ENCODE measurements at regions not wholly inside any gene's neighbourhood (a gene's known extent, or its start where the extent isn't known, plus 50 kb on each side); places are given as distances from the start of the nearest gene placed in this dataset.

DNA sequence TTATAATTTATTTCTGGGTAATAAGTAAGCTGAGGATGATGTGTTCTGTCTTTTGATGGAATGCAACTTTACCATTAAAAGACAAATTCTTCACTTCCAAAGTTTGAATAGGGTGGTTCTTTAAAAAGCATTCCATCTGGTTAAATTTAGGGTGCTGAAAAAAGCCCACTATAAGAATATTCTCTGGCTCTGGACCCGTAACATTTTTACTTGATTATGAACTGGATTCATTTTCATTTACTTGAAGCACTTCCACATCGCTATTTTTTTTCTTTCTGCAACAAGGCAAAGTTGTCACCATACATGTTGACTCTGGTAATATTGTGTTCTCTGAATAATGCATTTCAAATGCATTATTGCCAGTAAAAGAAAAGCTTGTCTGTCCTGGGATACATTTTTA is 344.6 kb downstream of the SATB2 start:
- no peak overlapping the region for H3K27ac ChIP-seq
- TF ChIP-seq, protein P1, sequence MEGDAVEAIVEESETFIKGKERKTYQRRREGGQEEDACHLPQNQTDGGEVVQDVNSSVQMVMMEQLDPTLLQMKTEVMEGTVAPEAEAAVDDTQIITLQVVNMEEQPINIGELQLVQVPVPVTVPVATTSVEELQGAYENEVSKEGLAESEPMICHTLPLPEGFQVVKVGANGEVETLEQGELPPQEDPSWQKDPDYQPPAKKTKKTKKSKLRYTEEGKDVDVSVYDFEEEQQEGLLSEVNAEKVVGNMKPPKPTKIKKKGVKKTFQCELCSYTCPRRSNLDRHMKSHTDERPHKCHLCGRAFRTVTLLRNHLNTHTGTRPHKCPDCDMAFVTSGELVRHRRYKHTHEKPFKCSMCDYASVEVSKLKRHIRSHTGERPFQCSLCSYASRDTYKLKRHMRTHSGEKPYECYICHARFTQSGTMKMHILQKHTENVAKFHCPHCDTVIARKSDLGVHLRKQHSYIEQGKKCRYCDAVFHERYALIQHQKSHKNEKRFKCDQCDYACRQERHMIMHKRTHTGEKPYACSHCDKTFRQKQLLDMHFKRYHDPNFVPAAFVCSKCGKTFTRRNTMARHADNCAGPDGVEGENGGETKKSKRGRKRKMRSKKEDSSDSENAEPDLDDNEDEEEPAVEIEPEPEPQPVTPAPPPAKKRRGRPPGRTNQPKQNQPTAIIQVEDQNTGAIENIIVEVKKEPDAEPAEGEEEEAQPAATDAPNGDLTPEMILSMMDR (conservative IDR thresholded peaks at IDR 0.05), result no peak

DNA sequence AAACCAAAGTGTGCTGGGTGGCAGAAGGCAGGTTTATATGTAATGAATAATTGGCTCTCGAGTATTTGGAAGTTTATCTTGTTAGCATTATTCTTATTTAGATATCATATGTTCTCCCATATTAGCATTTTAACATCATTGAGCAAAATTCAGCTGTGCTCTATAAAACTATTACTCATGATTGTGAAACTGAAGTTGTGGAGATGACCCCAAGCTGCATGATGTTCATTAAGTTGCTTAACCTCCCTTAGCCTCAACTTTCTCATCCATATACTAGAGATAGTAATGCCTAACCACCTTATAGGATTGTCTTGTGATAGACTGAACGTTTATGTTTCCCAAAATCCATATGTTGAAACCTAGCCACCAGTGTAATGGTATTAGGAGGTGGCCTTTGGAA is 346.3 kb downstream of the SATB2 start:
- no peak overlapping the region for H3K27ac ChIP-seq
- TF ChIP-seq, protein P1 (conservative IDR thresholded peaks at IDR 0.05), result no peak

DNA sequence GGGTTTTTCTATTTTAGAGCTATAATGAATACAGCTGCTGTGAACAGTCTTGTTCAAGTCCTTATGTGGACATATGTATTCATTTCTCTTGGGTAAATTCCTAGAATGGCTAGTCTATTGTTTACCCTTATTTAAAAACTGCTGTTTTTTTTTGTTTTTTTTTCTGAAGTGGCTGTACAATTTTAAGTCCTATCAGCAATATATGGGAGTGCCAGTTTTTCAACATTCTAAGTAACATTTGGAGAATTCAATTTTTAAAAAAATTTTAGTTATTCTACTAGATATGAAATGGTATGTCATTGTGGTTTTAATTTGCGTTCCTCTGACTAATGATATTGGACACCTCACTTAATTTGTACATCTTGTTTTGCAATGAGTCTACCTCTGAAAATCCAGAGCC is 349.7 kb downstream of the SATB2 start:
- no peak overlapping the region for H3K27ac ChIP-seq
- TF ChIP-seq, protein P1 (conservative IDR thresholded peaks at IDR 0.05), result no peak

DNA sequence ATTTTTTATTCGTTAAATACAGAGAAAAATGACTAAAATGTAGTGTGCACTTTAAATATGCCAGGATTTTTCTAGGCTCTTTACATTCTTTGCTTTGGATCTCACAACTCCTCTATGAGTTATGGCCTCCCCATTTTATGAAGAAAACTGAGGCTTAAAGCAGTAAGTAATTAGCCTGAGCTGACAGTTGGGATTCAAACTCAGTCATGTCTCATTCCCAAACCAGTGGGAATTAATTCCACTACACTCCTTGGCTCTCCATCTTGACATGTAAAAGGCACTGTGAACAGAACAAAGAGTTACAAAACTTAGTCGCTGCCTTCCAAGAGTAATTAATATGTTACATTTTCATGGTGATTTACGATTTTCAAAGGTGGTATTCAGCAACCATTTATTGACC is 351.9 kb downstream of the SATB2 start:
- TF ChIP-seq, protein P1 (conservative IDR thresholded peaks at IDR 0.05), result no peak

DNA sequence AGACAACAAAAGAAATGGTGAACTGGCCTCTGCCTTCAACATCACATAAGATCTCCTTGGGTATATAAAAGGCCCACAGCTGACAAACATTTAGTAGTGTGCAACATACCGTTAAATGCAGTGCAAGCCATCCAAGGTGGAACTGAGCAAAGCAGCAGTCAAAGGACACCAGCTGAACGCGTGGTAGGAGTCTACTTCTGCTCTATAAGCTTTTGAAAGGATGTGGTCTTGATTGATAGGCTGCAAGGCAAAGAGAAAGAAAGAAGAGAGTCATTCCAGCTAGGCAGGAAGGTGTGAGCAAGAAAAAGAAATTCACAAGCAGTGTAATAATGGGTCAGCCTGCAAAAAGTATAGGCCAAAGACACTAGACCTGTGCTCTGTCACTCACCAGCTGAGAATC is 356.3 kb downstream of the SATB2 start:
- no peak overlapping the region for H3K27ac ChIP-seq
- TF ChIP-seq, protein P1 (conservative IDR thresholded peaks at IDR 0.05), result no peak

More for the DNA sequence above, 351.9 kb downstream of the SATB2 start:
- no peak overlapping the region for H3K27ac ChIP-seq

DNA sequence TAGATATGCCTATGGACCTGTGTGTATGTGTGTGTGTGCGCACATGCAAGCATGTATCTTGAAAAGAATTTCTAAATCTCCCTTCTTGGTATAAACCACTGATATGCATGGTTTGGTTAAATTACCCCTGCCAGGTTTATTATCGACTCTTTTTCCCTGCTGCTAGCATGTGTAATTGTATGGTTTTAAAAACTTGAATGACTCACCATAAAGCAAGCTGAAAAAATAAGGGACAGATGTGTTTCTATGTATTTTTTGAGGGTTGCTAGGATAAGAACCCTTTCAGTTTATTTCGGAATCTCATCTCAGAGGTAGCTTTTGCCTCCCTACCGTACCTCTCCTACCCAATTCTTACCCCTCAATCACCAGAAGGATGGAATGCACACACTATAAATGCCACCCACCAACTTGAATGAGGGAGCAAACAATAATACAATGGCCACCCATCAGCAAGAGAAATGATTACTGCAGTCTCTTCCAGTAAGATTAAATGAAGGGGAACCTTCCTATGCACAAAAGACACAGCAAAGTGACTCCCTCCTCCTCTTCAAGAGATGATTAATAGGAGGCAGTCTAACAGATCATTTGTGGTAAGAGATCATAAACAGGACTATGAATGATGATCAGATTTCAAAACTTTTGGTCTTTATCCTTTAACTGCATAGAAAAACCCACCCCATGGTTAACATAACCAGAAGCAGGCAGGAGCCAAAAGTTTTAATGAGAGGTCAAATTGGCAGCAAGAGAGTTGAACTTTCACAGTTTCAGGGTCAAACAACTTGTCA is 357.2 kb downstream of the SATB2 start:
- H3K27ac ChIP-seq, result no peak overlapping the region
- TF ChIP-seq, protein P1 (conservative IDR thresholded peaks at IDR 0.05), result no peak

DNA sequence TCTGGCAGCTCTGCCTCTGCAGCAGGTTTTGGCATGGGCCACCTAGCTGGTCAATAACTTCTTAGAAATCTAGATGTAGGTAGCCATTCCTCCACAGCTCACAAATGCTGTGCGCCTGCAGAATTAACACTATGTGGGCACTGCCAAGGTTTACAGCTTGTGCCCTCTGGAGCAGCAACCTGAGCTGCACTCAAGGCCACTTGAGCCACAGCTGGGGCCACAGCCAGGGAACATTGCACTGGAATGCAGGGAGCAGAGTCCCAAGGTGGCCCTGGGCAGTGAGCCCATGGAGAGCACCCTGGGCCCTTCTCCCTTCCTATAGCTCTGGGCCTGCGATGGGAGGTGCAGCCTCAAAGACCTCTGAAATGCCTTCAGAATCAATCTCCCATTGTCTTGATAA is 365.3 kb downstream of the SATB2 start:
- H3K27ac ChIP-seq, result no peak overlapping the region
- TF ChIP-seq, protein P1 (conservative IDR thresholded peaks at IDR 0.05), result no peak
